SK-N-SH (cell line): ENCODE measurements at regions not wholly inside any gene's neighbourhood (a gene's known extent, or its start where the extent isn't known, plus 50 kb on each side); places are given as distances from the start of the nearest gene placed in this dataset.

ENCODE experiments used
- CTCF ChIA-PET: fragments of 300-600, 350-600 bp; formaldehyde crosslinking; extraction: SDS; loops from one replicate; lab custom pipeline; 2021; lab: Yijun Ruan, JAX
- POLR2A ChIA-PET: fragments of 350-600 bp; sonication (Branson Sonifier 250); formaldehyde crosslinking; extraction: SDS; loops from one replicate; lab custom pipeline; 2020; ENCODE audit warnings: antibody characterized with exemption, inconsistent platforms; lab: Yijun Ruan, JAX
- DNase-seq: peaks from one replicate; pipeline ENCODE4 v3.0.0; 2012
- H2AFZ ChIP-seq: fragments of 200-600 bp; sonication (generic); 2 replicates; pipeline ENCODE4 v1.8.1; 2016; ENCODE audit warnings: antibody characterized with exemption, mild to moderate bottlenecking, low read depth
- H3F3A ChIP-seq: fragments of 200-600 bp; sonication (generic); replicated peaks from 2 replicates; pipeline ENCODE3; 2016; ENCODE audit warnings: antibody characterized with exemption, mild to moderate bottlenecking; ENCODE audit not compliant: insufficient read depth
- H3K27ac ChIP-seq, 2 experiments: fragments of 200-500 bp in 1 of 2; fragments of 200-600 bp in 1 of 2; sonication (Bioruptor generic) in 1 of 2; sonication (generic), shearing (Covaris generic) in 1 of 2; 2 replicates each; pipeline versions ENCODE4 v1.5.1 to v1.6.1; 2014 to 2016; ENCODE audit warnings: low read depth in 2 of 2, inconsistent platforms in 1 of 2, low read length in 1 of 2, mild to moderate bottlenecking in 1 of 2, mixed read lengths in 1 of 2
- H3K27me3 ChIP-seq: fragments of 200-600 bp; sonication (generic), shearing (Covaris generic); 2 replicates; pipeline ENCODE4 v1.6.1; 2016; ENCODE audit warnings: mixed run types; ENCODE audit not compliant: insufficient read depth
- H3K36me3 ChIP-seq, 2 experiments: fragments of 200-500 bp in 1 of 2; fragments of 200-600 bp in 1 of 2; sonication (Bioruptor generic) in 1 of 2; sonication (generic) in 1 of 2; replicated peaks in 1 of 2; 2 replicates each; pipeline versions ENCODE3 to v1.5.1; 2014 to 2016; ENCODE audit warnings: low read length in 1 of 2, mild to moderate bottlenecking in 1 of 2; ENCODE audit not compliant: insufficient read depth in 2 of 2, control insufficient read depth in 1 of 2
- H3K4me1 ChIP-seq, 2 experiments: fragments of 200-500 bp in 1 of 2; fragments of 200-600 bp in 1 of 2; sonication (Bioruptor generic) in 1 of 2; sonication (generic), shearing (Covaris generic) in 1 of 2; 2 replicates each; pipeline versions ENCODE4 v1.5.1 to v1.6.1; 2014 to 2016; ENCODE audit warnings: low read depth in 1 of 2, low read length in 1 of 2, mixed run types in 1 of 2; ENCODE audit not compliant: insufficient read depth in 2 of 2, control insufficient read depth in 1 of 2
- H3K4me2 ChIP-seq: fragments of 200-600 bp; sonication (generic), shearing (Covaris generic); 2 replicates; pipeline ENCODE4 v1.6.1; 2017; ENCODE audit warnings: mixed run types
- H3K4me3 ChIP-seq, 2 experiments: fragments of 200-500 bp in 1 of 2; fragments of 200-600 bp in 1 of 2; sonication (Bioruptor generic) in 1 of 2; sonication (generic), shearing (Covaris generic) in 1 of 2; 2 replicates each; pipeline versions ENCODE4 v1.5.1 to v1.8.1; 2014 to 2016; ENCODE audit warnings: low read depth in 2 of 2, inconsistent platforms in 1 of 2, low read length in 1 of 2, mild to moderate bottlenecking in 1 of 2, mixed read lengths in 1 of 2, moderate library complexity in 1 of 2
- H3K79me2 ChIP-seq: fragments of 200-600 bp; sonication (generic); 2 replicates; pipeline ENCODE4 v1.8.1; 2017; ENCODE audit warnings: mild to moderate bottlenecking; ENCODE audit not compliant: insufficient read depth
- H3K9ac ChIP-seq: fragments of 200-600 bp; sonication (generic); 2 replicates; pipeline ENCODE4 v1.6.1; 2017; ENCODE audit warnings: mixed run types
- H3K9me2 ChIP-seq: fragments of 200-600 bp; sonication (generic); 2 replicates; pipeline ENCODE4 v1.6.1; 2017; ENCODE audit warnings: mixed run types
- H3K9me3 ChIP-seq: fragments of 200-600 bp; sonication (generic); 2 replicates; pipeline ENCODE4 v1.6.1; 2017; ENCODE audit warnings: mixed run types, mild to moderate bottlenecking, moderate library complexity
- H4K20me1 ChIP-seq: fragments of 200-600 bp; sonication (generic); 2 replicates; pipeline ENCODE4 v1.6.1; 2017; ENCODE audit warnings: mild to moderate bottlenecking, mixed run types; ENCODE audit not compliant: insufficient read depth
- EP300 ChIP-seq, 2 experiments: IDR thresholded peaks; 2 replicates each; pipeline versions ENCODE4 v1.4.0 to v1.6.1; 2012; ENCODE audit warnings: borderline replicate concordance in 1 of 2, low read depth in 1 of 2, low read length in 1 of 2
- FOSL2 ChIP-seq: IDR thresholded peaks from 2 replicates; pipeline ENCODE4 v1.4.0; 2012; ENCODE audit warnings: low read depth, mild to moderate bottlenecking, moderate library complexity, borderline replicate concordance
- FOXM1 ChIP-seq: IDR thresholded peaks from 2 replicates; pipeline ENCODE4 v1.4.0; 2012; ENCODE audit warnings: low read depth, mild to moderate bottlenecking
- GABPA ChIP-seq: IDR thresholded peaks from 2 replicates; pipeline ENCODE4 v1.4.0; 2012; ENCODE audit warnings: low read depth, mild to moderate bottlenecking
- GATA2 ChIP-seq: sonication (generic); formaldehyde crosslinking; IDR thresholded peaks from 2 replicates; pipeline ENCODE4 v1.5.0; 2020; ENCODE audit warnings: mild to moderate bottlenecking, missing genetic modification reagents
- IRF3 ChIP-seq: fragments of 150-350 bp; IDR thresholded peaks from 2 replicates; pipeline ENCODE4 v1.6.1; 2016; ENCODE audit warnings: mild to moderate bottlenecking, low read depth, low read length
- NFIC ChIP-seq: IDR thresholded peaks from 2 replicates; pipeline ENCODE4 v1.4.0; 2012; ENCODE audit warnings: borderline replicate concordance
- POLR2AphosphoS5 ChIP-seq: IDR thresholded peaks from 2 replicates; pipeline ENCODE4 v1.6.1; 2012; ENCODE audit warnings: low read depth, low read length
- RCOR1 ChIP-seq: fragments of 150-350 bp; IDR thresholded peaks from 2 replicates; pipeline ENCODE4 v1.6.1; 2017; ENCODE audit warnings: antibody characterized with exemption, low read length
- TAF1 ChIP-seq: IDR thresholded peaks from 2 replicates; pipeline ENCODE4 v1.6.1; 2012; ENCODE audit warnings: low read depth, mild to moderate bottlenecking, low read length, moderate library complexity, borderline replicate concordance
- USF1 ChIP-seq: IDR thresholded peaks from 2 replicates; pipeline ENCODE4 v1.4.0; 2012; ENCODE audit warnings: low read depth, borderline replicate concordance
- YY1 ChIP-seq: IDR thresholded peaks from 2 replicates; pipeline ENCODE4 v1.4.0; 2012; ENCODE audit warnings: low read depth, mild to moderate bottlenecking
- WGBS: methylation state at CpG from one replicate; pipeline ENCODE4 v1.1.6; 2017; ENCODE audit warnings: low lambda C conversion rate; 5-methylcytosine and 5-hydroxymethylcytosine counted together

- Histone ChIP-seq H3K36me3 (no peaks in the 10 kb centered on the region), H3K79me2 (no peaks in the 10 kb centered on the region), H3K9ac (no peak overlapping the region), H2AFZ (no peak overlapping the region), H4K20me1 (no peaks in the 10 kb centered on the region), H3K4me1 (no peaks in the 10 kb centered on the region), H3K27ac (no peak overlapping the region), H3F3A (no peaks in the 10 kb centered on the region), H3K27me3 (no peaks in the 10 kb centered on the region), H3K9me3 (peaks cover 4% of the 10 kb centered on the region; the same call in 1 of the 2 replicates), H3K4me3 (no peak overlapping the region), H3K4me2 (no peak overlapping the region), H3K9me2 (no peaks in the 10 kb centered on the region)
- ChIA-PET CTCF (no interaction called here), POLR2A (no interaction called here)
- DNase-seq: no peak
- TF ChIP-seq IRF3: no peak
- no peak for TF ChIP-seq FOSL2
- TF ChIP-seq YY1: no peak
- TF ChIP-seq EP300 (IDR thresholded peaks at IDR 0.05; ENCODE audit: borderline replicate concordance in 1 of 2, low read depth in 1 of 2, low read length in 1 of 2): no peak
- WGBS: 10% methylated on average over 5 of the region's 5 CpGs
Measured at GRCh38 chr6:164042212-164042611, 627.7 kb downstream of the QKI start.

- ChIA-PET POLR2A (no interaction called here), CTCF (no interaction called here)
Measured at GRCh38 chr6:164040994-164041393, 626.5 kb downstream of the QKI start.

GRCh38 chr6:164039954-164040375 is 625.4 kb downstream of the QKI start:
- H4K20me1 ChIP-seq: no peaks in the 10 kb centered on the region
- H3K9me3 ChIP-seq: peaks cover 4% of the 10 kb centered on the region; the same call in 1 of the 2 replicates
- no peak overlapping the region for H3K9ac ChIP-seq
- no peak overlapping the region for H2AFZ ChIP-seq
- H3K27ac ChIP-seq: no peak overlapping the region
- no peaks in the 10 kb centered on the region for H3K27me3 ChIP-seq
- H3K4me3 ChIP-seq: no peak overlapping the region
- no peaks in the 10 kb centered on the region for H3F3A ChIP-seq
- no peaks in the 10 kb centered on the region for H3K36me3 ChIP-seq
- H3K9me2 ChIP-seq: no peaks in the 10 kb centered on the region
- ChIA-PET POLR2A (no interaction called here), CTCF (interaction anchor here (0.9 to 1.2 kb wide), 2 partner anchors 124 to 152 kb away, joined by 3 read pairs; no protein-coding TSS in a partner anchor)
- no peaks in the 10 kb centered on the region for H3K79me2 ChIP-seq
- 69% methylated on average over 3 of the region's 19 CpGs for WGBS
- no peak overlapping the region for H3K4me2 ChIP-seq
- H3K4me1 ChIP-seq: no peaks in the 10 kb centered on the region; a peak in 1 of 4 replicates
- no peak for DNase-seq
- TF ChIP-seq GATA2 (CRISPR knock-in tag): no peak
- no peak for TF ChIP-seq FOXM1
- TF ChIP-seq USF1: no peak
- no peak for TF ChIP-seq IRF3
- no peak for TF ChIP-seq POLR2AphosphoS5

More at GRCh38 chr6:164040994-164041393, 626.5 kb downstream of the QKI start:
- DNase-seq: no peak
- no peak overlapping the region for H3K4me3 ChIP-seq
- H3K27me3 ChIP-seq: no peaks in the 10 kb centered on the region
- H3K4me1 ChIP-seq: no peaks in the 10 kb centered on the region; a peak in 1 of 4 replicates
- H3K9ac ChIP-seq: no peak overlapping the region
- no peaks in the 10 kb centered on the region for H3K36me3 ChIP-seq
- 47% methylated on average over 2 of the region's 2 CpGs for WGBS
- peaks cover 4% of the 10 kb centered on the region; the same call in 1 of the 2 replicates for H3K9me3 ChIP-seq
- H3K27ac ChIP-seq: no peak overlapping the region
- H3K4me2 ChIP-seq: no peak overlapping the region
- TF ChIP-seq YY1 (no peak), RCOR1 (no peak), NFIC (no peak), TAF1 (no peak), GABPA (no peak), GATA2 (CRISPR knock-in tag) (no peak)
- H3K79me2 ChIP-seq: no peaks in the 10 kb centered on the region
- no peaks in the 10 kb centered on the region for H3F3A ChIP-seq
- no peaks in the 10 kb centered on the region for H4K20me1 ChIP-seq
- no peaks in the 10 kb centered on the region for H3K9me2 ChIP-seq
- H2AFZ ChIP-seq: no peak overlapping the region
